ENCODE measurements at regions not wholly inside any gene's neighbourhood (a gene's known extent, or its start where the extent isn't known, plus 50 kb on each side); places are given as distances from the start of the nearest gene placed in this dataset.

DNA sequence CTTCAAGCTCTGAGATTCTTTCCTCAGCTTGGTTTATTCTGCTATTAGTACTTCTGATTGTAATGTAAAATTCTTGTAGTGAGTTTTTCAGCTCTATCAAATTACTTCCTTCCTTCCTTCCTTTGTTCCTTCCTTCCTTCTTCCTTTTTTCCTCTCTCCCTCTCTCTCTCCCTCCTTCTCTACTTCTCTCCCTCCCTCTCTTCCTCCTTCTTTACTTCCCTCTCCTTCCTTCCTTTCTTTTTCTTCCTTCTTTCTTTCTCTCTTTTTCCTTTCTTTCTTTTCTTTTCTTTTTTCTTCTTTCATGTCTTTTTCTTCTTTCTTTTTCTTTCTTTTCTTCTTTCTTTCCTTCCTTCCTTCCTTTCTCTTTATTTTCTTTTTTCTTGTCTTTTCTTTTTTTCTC, 565.2 kb upstream of the STXBP6 start:
- Mint-ChIP-seq H3K36me3 (ENCODE audit: low read depth) (no peaks in the 10 kb centered on the region), H3K27ac (no peak overlapping the region), H3K4me3 (no peak overlapping the region), H3K9me3 (peaks cover 17% of the 10 kb centered on the region), H3K4me1 (no peaks in the 10 kb centered on the region), H3K27me3 (no peaks in the 10 kb centered on the region)
- intact Hi-C loops (cut with micrococcal nuclease), result no loop called here
- no peak for DNase-seq

GRCh38 chr14:25607192-25607591, 557.2 kb upstream of the STXBP6 start:
- Mint-ChIP-seq H3K36me3 (ENCODE audit: low read depth) (no peaks in the 10 kb centered on the region), H3K27me3 (no peaks in the 10 kb centered on the region), H3K4me1 (no peaks in the 10 kb centered on the region), H3K9me3 (peaks cover 9% of the 10 kb centered on the region), H3K4me3 (no peak overlapping the region), H3K27ac (no peak overlapping the region)
- intact Hi-C loops (cut with micrococcal nuclease), result no loop called here
- no peak for DNase-seq

- Mint-ChIP-seq H3K27me3 (no peaks in the 10 kb centered on the region), H3K4me3 (no peak overlapping the region), H3K9me3 (peaks cover 11% of the 10 kb centered on the region), H3K36me3 (ENCODE audit: low read depth) (no peaks in the 10 kb centered on the region), H3K27ac (no peak overlapping the region), H3K4me1 (no peaks in the 10 kb centered on the region)
- intact Hi-C loops (cut with micrococcal nuclease), result no loop called here
- DNase-seq, result no peak
Measured at GRCh38 chr14:25602106-25602505, 552.2 kb upstream of the STXBP6 start.

DNA sequence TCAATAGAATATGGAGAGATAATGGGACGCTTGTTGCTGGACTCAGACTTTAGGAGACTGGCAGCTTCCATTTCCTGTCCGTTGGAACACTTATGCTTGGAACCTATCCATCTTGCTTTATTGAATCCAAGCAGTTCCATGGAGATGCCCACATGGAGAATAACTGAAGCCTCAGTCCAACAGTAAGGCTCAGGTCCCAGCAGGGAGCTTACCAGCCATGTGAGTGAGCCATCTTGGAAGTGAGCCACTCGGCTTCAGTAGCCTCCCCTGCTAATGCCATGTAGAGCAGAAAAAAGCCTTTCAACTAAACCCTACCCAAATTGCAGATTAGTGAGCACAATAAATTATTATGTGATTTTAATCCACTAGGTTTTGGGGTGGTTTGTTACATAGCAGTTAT, 538.8 kb upstream of the STXBP6 start:
- no peaks in the 10 kb centered on the region for H3K4me1 Mint-ChIP-seq

GRCh38 chr14:25574628-25575325, 524.8 kb upstream of the STXBP6 start:
- Mint-ChIP-seq H3K9me3 (no peaks in the 10 kb centered on the region), H3K27ac (no peak overlapping the region), H3K4me3 (no peak overlapping the region), H3K27me3 (no peaks in the 10 kb centered on the region), H3K36me3 (ENCODE audit: low read depth) (no peaks in the 10 kb centered on the region), H3K4me1 (no peaks in the 10 kb centered on the region)
- no peak for DNase-seq
- intact Hi-C loops (cut with micrococcal nuclease), result no loop called here

More for the DNA sequence above, 538.8 kb upstream of the STXBP6 start:
- Mint-ChIP-seq H3K36me3 (ENCODE audit: low read depth) (no peaks in the 10 kb centered on the region), H3K9me3 (peaks cover 23% of the 10 kb centered on the region), H3K27me3 (no peaks in the 10 kb centered on the region), H3K4me3 (no peak overlapping the region), H3K27ac (no peak overlapping the region)
- intact Hi-C loops (cut with micrococcal nuclease), result no loop called here
- no peak for DNase-seq

GRCh38 chr14:25570483-25570882, 520.5 kb upstream of the STXBP6 start:
- H3K4me3 Mint-ChIP-seq, result no peak overlapping the region
- H3K9me3 Mint-ChIP-seq, result no peaks in the 10 kb centered on the region

DNA sequence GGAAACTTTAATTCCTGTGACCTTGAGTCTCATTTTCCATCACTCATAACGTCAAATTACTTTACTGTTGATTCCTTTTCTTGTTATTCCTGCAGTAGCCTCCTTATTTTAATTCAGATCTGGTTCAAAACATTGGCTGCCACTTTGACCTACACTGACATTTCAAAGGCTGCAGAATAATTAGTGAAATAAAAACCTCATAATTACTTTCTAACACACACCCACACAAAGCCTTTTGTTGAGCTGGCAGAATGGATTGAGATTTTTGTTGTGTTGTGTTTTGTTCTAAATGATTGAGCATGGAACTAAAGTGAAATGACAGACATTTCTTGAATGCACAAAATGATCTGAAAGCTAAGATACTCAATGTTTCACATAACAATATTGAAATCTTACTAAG, 507.5 kb upstream of the STXBP6 start:
- intact Hi-C loops (cut with micrococcal nuclease), result no loop called here
- H3K9me3 Mint-ChIP-seq, result no peaks in the 10 kb centered on the region
- no peaks in the 10 kb centered on the region for H3K36me3 Mint-ChIP-seq (ENCODE audit: low read depth)
- no peaks in the 10 kb centered on the region for H3K4me1 Mint-ChIP-seq
- H3K27me3 Mint-ChIP-seq, result no peaks in the 10 kb centered on the region
- no peak overlapping the region for H3K4me3 Mint-ChIP-seq
- no peak overlapping the region for H3K27ac Mint-ChIP-seq
- no peak for DNase-seq

More at GRCh38 chr14:25570483-25570882, 520.5 kb upstream of the STXBP6 start:
- no peaks in the 10 kb centered on the region for H3K36me3 Mint-ChIP-seq (ENCODE audit: low read depth)
- H3K27ac Mint-ChIP-seq, result no peak overlapping the region
- H3K4me1 Mint-ChIP-seq, result no peaks in the 10 kb centered on the region
- H3K27me3 Mint-ChIP-seq, result no peaks in the 10 kb centered on the region
- DNase-seq, result no peak
- intact Hi-C loops (cut with micrococcal nuclease), result no loop called here

DNA sequence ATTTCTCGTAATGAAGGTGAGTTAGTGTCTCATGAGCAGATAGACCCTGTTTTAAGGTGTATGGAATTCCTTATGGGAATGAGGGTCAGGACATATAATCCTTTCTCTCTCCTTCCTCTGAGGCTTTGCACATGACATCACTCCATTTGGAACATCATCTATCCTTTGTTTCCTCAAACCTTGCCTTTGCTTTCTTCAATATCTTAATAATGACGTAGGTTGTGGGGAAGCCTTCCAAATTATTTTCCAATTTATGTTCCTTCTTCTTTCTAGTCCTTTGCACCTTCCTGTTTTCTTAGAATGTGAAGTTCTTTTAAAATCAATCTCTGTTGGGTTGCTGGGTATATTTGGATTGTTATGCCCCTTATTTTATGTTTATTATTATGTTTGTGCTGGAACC, 502.9 kb upstream of the STXBP6 start:
- H3K4me1 Mint-ChIP-seq, result no peaks in the 10 kb centered on the region
- no peak for DNase-seq
- H3K27me3 Mint-ChIP-seq, result no peaks in the 10 kb centered on the region
- H3K9me3 Mint-ChIP-seq, result no peaks in the 10 kb centered on the region
- H3K27ac Mint-ChIP-seq, result no peak overlapping the region
- H3K36me3 Mint-ChIP-seq (ENCODE audit: low read depth), result no peaks in the 10 kb centered on the region
- no peak overlapping the region for H3K4me3 Mint-ChIP-seq
- intact Hi-C loops (cut with micrococcal nuclease), result no loop called here

GRCh38 chr14:25551674-25552073, 501.7 kb upstream of the STXBP6 start:
- no peaks in the 10 kb centered on the region for H3K9me3 Mint-ChIP-seq
- DNase-seq, result no peak
- no peak overlapping the region for H3K27ac Mint-ChIP-seq
- no peaks in the 10 kb centered on the region for H3K36me3 Mint-ChIP-seq (ENCODE audit: low read depth)
- no peak overlapping the region for H3K4me3 Mint-ChIP-seq
- H3K4me1 Mint-ChIP-seq, result no peaks in the 10 kb centered on the region
- H3K27me3 Mint-ChIP-seq, result no peaks in the 10 kb centered on the region
- intact Hi-C loops (cut with micrococcal nuclease), result no loop called here

DNA sequence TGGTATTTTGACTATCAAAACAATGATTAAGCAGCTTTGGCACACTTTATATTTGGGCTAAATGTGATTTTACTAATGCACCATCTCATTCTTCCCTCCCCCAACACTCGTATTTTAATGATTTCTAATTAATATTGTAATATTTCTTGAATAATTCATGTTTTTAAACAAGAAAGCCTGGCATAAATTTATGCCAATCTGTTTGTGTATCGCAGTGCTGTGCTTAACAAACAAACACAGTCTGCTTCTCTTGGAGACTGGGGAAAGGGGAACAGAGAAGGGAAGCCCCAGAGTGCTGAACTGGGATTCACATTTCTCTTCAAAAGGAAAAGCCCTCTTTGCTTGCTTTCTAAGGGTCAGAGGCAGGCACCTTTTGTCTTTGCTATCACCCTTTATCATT, 496.9 kb upstream of the STXBP6 start:
- intact Hi-C loops (cut with micrococcal nuclease), result no loop called here
- no peaks in the 10 kb centered on the region for H3K27me3 Mint-ChIP-seq
- no peaks in the 10 kb centered on the region for H3K36me3 Mint-ChIP-seq (ENCODE audit: low read depth)
- no peak for DNase-seq
- H3K9me3 Mint-ChIP-seq, result no peaks in the 10 kb centered on the region
- no peak overlapping the region for H3K27ac Mint-ChIP-seq
- H3K4me1 Mint-ChIP-seq, result no peaks in the 10 kb centered on the region
- H3K4me3 Mint-ChIP-seq, result no peak overlapping the region

DNA sequence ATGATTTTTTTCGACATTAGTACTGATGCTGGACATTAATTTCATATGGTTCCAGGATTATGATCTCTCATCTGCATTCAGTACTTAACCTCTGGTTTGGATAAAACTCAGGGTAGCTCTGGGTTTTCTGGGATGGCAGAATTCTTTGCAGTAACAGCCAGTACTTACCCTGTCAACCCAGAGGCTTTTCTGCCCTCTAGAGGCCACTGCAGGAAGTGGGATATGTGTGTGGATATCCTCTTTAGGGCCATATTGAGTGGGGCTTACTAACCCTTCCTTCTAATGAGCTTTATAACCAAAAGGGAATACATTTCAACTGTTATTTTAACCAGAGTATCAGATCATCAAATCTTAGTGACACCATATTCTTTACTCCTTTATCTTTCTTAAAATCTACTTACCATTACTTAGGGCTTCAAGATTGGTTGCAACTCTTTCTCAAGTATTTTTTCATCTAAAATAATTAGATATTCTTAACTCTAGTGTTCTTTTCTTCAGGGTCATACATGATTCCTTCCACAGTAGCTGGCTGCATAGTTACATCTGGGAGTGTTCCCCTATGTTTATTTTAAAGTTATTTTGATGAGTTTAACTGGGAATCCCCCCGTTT, 488.0 kb upstream of the STXBP6 start:
- Mint-ChIP-seq H3K27ac (no peak overlapping the region), H3K9me3 (no peaks in the 10 kb centered on the region), H3K4me1 (no peaks in the 10 kb centered on the region), H3K4me3 (no peak overlapping the region), H3K27me3 (no peaks in the 10 kb centered on the region), H3K36me3 (ENCODE audit: low read depth) (no peaks in the 10 kb centered on the region)
- intact Hi-C loops (cut with micrococcal nuclease), result no loop called here
- peak; percentile 63 for DNase-seq

DNA sequence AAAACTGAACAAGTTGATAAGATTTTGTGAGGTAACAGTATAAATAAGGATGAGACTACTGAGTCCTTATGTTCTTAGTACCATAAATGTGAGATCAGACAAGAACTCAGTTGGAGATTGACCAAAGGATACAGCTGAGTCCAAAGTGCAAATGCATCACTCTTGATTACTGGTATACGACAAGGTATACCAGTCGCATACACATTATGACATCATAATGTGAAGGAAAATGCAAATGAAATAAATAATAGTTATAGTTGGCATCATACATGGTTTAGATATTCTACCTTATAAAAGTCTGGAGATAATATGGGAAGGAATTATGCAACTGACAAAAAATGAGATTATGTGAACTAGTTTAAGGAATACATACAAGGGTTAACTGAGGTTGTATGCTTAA, 476.3 kb upstream of the STXBP6 start:
- no peaks in the 10 kb centered on the region for H3K27me3 Mint-ChIP-seq
- DNase-seq, result no peak
- H3K4me3 Mint-ChIP-seq, result no peak overlapping the region
- no peaks in the 10 kb centered on the region for H3K9me3 Mint-ChIP-seq
- H3K27ac Mint-ChIP-seq, result no peak overlapping the region
- intact Hi-C loops (cut with micrococcal nuclease), result no loop called here
- H3K4me1 Mint-ChIP-seq, result no peaks in the 10 kb centered on the region
- no peaks in the 10 kb centered on the region for H3K36me3 Mint-ChIP-seq (ENCODE audit: low read depth)

DNA sequence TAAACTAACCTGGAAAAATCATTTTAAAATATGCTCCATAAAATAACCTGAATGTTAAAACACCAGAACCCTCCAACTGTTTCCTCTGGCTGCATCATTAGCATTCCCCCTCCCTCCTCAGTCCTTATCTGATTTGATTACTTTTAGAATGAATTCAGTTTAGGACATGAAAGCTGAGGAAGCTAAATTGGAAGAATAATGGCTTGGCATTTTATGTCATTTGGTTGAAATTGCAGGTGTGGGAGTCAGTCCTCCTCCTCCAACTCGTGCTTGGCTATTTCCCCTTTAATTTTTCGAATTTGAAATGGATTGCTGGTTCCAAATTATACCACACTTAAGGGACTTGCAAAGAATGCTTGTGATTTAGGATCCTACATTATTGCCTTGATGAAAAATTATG, 473.0 kb upstream of the STXBP6 start:
- Mint-ChIP-seq H3K9me3 (no peaks in the 10 kb centered on the region), H3K4me1 (no peaks in the 10 kb centered on the region), H3K27me3 (no peaks in the 10 kb centered on the region), H3K4me3 (no peak overlapping the region), H3K27ac (no peak overlapping the region), H3K36me3 (ENCODE audit: low read depth) (no peaks in the 10 kb centered on the region)
- no peak for DNase-seq
- intact Hi-C loops (cut with micrococcal nuclease), result no loop called here

GRCh38 chr14:25522116-25522515, 472.2 kb upstream of the STXBP6 start:
- H3K4me1 Mint-ChIP-seq, result no peaks in the 10 kb centered on the region
- H3K27ac Mint-ChIP-seq, result no peak overlapping the region
- H3K36me3 Mint-ChIP-seq (ENCODE audit: low read depth), result no peaks in the 10 kb centered on the region
- intact Hi-C loops (cut with micrococcal nuclease), result no loop called here
- H3K27me3 Mint-ChIP-seq, result no peaks in the 10 kb centered on the region
- H3K4me3 Mint-ChIP-seq, result no peak overlapping the region
- no peaks in the 10 kb centered on the region for H3K9me3 Mint-ChIP-seq
- DNase-seq, result no peak

DNA sequence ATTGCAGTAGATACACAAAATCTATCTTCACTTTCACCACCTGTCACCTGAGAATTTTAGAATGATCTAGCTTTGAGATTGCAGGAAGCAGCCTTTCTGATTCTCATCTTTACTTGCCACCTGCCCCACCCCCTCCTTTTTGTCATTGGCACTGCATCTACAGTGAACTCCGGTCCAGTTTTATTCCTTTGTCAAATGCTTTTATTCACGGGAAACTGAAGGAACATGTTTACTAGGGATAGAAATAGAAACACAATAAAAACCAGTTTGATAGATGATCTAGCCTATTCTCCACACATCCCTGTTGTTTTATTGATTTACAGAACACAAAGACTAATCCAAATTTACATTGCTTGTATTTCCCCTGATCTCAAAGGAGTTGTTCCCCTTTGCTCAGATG, 471.7 kb upstream of the STXBP6 start:
- Mint-ChIP-seq H3K27me3 (no peaks in the 10 kb centered on the region), H3K27ac (no peak overlapping the region), H3K36me3 (ENCODE audit: low read depth) (no peaks in the 10 kb centered on the region), H3K4me3 (no peak overlapping the region), H3K4me1 (no peaks in the 10 kb centered on the region), H3K9me3 (no peaks in the 10 kb centered on the region)
- no peak for DNase-seq
- intact Hi-C loops (cut with micrococcal nuclease), result no loop called here
